HepG2 (cell line): ENCODE measurements at regions not wholly inside any gene's neighbourhood (a gene's known extent, or its start where the extent isn't known, plus 50 kb on each side); places are given as distances from the start of the nearest gene placed in this dataset.

Experiments
- ATAC-seq: fragments of 200-7000 bp; cut with Tn5 transposase; 3 replicates; pipeline ENCODE4 v1.9.1; 2020; ENCODE audit warnings: mild to moderate bottlenecking, moderate library complexity
- BruUV-seq: library from RNA; stranded (reverse); fragments of 400-500 nt; replicated peaks from 2 replicates; lab custom pipeline; 2021; lab: Mats Ljungman, UMichigan
- CTCF ChIA-PET: fragments of 300-600 bp; formaldehyde crosslinking; extraction: SDS; loops from one replicate; lab custom pipeline; 2021; ENCODE audit warnings: low total read pairs, inconsistent platforms, low intra/inter-chr PET ratio; lab: Yijun Ruan, JAX
- POLR2A ChIA-PET: fragments of 350-600 bp; sonication (Branson Sonifier 250); formaldehyde crosslinking; loops from one replicate; lab custom pipeline; 2020; ENCODE audit warnings: antibody characterized with exemption, inconsistent platforms; lab: Yijun Ruan, JAX
- DNase-seq: peaks from one replicate; pipeline ENCODE4 v3.0.0-alpha.2; 2015; ENCODE audit warnings: low spot score
- FAIRE-seq: peaks from 3 replicates; lab custom pipeline; 2011; peaks lifted over from hg19 to GRCh38; lab: Jason Lieb, UNC
- H2AFZ ChIP-seq: one replicate; pipeline ENCODE4 v1.6.1; 2011; ENCODE audit warnings: low read length, inconsistent platforms
- H3K27ac ChIP-seq: fragments of 300-600 bp; 3 replicates; pipeline ENCODE4 v1.8.0; 2011; ENCODE audit warnings: mixed run types, mild to moderate bottlenecking, mixed read lengths, low read length, inconsistent platforms; ENCODE audit not compliant: insufficient read depth; ENCODE audit errors: extremely low read length
- H3K27me3 ChIP-seq, 2 experiments: fragments of 200-600 bp in 1 of 2; 2 replicates in 1 of 2; 3 replicates in 1 of 2; pipeline versions ENCODE4 v1.6.0 to v1.8.0; 2011; ENCODE audit warnings: low read length in 2 of 2, mild to moderate bottlenecking in 2 of 2, moderate library complexity in 2 of 2, inconsistent platforms in 1 of 2; ENCODE audit not compliant: insufficient read depth in 2 of 2, control insufficient read depth in 1 of 2
- H3K36me3 ChIP-seq, 2 experiments: fragments of 200-600 bp in 1 of 2; replicated peaks in 1 of 2; 2 replicates in 1 of 2; 3 replicates in 1 of 2; pipeline versions ENCODE4 v1.5.1 to v1.8.0; 2011; ENCODE audit warnings: low read length in 2 of 2, inconsistent platforms in 1 of 2; ENCODE audit not compliant: insufficient read depth in 2 of 2, control insufficient read depth in 1 of 2
- H3K4me1 ChIP-seq: 2 replicates; pipeline ENCODE4 v1.5.1; 2012; ENCODE audit warnings: low read length, inconsistent platforms; ENCODE audit not compliant: insufficient read depth
- H3K4me2 ChIP-seq: 2 replicates; pipeline ENCODE4 v1.6.0; 2011; ENCODE audit warnings: low read depth, low read length, inconsistent platforms
- H3K4me3 ChIP-seq, 3 experiments: fragments of 200-600 bp in 1 of 3; sonication (generic), shearing (Covaris generic) in 1 of 3; replicated peaks in 1 of 3; 2 replicates each; pipeline ENCODE4 v1.5.1; 2011 to 2016; ENCODE audit warnings: low read length in 3 of 3, inconsistent platforms in 2 of 3, low read depth in 2 of 3, mild to moderate bottlenecking in 2 of 3, control low read depth in 1 of 3, mixed read lengths in 1 of 3; ENCODE audit not compliant: insufficient read depth in 1 of 3
- H3K79me2 ChIP-seq: one replicate; pipeline ENCODE4 v1.6.1; 2011; ENCODE audit warnings: low read length, inconsistent platforms; ENCODE audit not compliant: insufficient read depth
- H3K9ac ChIP-seq: 2 replicates; pipeline ENCODE4 v1.6.0; 2011; ENCODE audit warnings: mild to moderate bottlenecking, low read depth, low read length, inconsistent platforms; ENCODE audit not compliant: insufficient read depth
- H3K9me3 ChIP-seq: 2 replicates; pipeline ENCODE4 v1.5.1; 2012; ENCODE audit warnings: mild to moderate bottlenecking, low read length
- H4K20me1 ChIP-seq: 2 replicates; pipeline ENCODE4 v1.6.0; 2011; ENCODE audit warnings: inconsistent platforms, mild to moderate bottlenecking, low read length, moderate library complexity; ENCODE audit not compliant: insufficient read depth
- ASH2L ChIP-seq: fragments of 300-600, 200-600 bp; sonication (generic); IDR thresholded peaks from 2 replicates; pipeline ENCODE4 v1.7.0; 2017; ENCODE audit warnings: low read depth, mild to moderate bottlenecking, moderate library complexity, mixed read lengths, low read length; ENCODE audit not compliant: insufficient read length
- CEBPB ChIP-seq: IDR thresholded peaks from 2 replicates; pipeline ENCODE4 v1.6.1; 2011; ENCODE audit warnings: low read depth, low read length, improper control_type of control experiment, borderline replicate concordance
- MTA3 ChIP-seq: sonication (generic); formaldehyde crosslinking; IDR thresholded peaks from 2 replicates; pipeline ENCODE4 v1.4.0; 2020; ENCODE audit warnings: missing genetic modification reagents
- REL ChIP-seq: sonication (generic); formaldehyde crosslinking; conservative IDR thresholded peaks from 2 replicates; pipeline ENCODE4 v1.8.0; 2022; ENCODE audit warnings: mild to moderate bottlenecking, missing genetic modification reagents, moderate library complexity
- SSRP1 ChIP-seq: IDR thresholded peaks from 2 replicates; pipeline ENCODE4 v1.6.1; 2016; ENCODE audit warnings: control low read depth
- YY1 ChIP-seq: IDR thresholded peaks from 2 replicates; pipeline ENCODE4 v1.6.1; 2011; ENCODE audit warnings: low read length, low read depth, moderate library complexity, mild to moderate bottlenecking; ENCODE audit not compliant: insufficient read depth, insufficient replicate concordance
- ZNF441 ChIP-seq: sonication (generic); formaldehyde crosslinking; IDR thresholded peaks from 2 replicates; pipeline ENCODE4 v1.7.0; 2021; ENCODE audit warnings: missing genetic modification reagents, borderline replicate concordance
- ZNF841 ChIP-seq: sonication (generic); formaldehyde crosslinking; IDR thresholded peaks from 2 replicates; pipeline ENCODE4 v1.8.1; 2023; ENCODE audit warnings: missing genetic modification reagents, borderline replicate concordance
- WGBS: methylation state at CpG from one replicate; pipeline ENCODE4 v1.1.6; 2017; ENCODE audit warnings: low lambda C conversion rate; 5-methylcytosine and 5-hydroxymethylcytosine counted together
- in situ Hi-C: cut with HindIII; loops from 2 replicates; pipeline ENCODE4 v1.10.0; 2017; ENCODE audit warnings: low pct_unique_long_range_greater_than_20kb; ENCODE audit not compliant: extremely low pct_ligation_motif_present
- intact Hi-C: fragments of 100-400 bp; cut with micrococcal nuclease; formaldehyde crosslinking; loops from one replicate; pipeline ENCODE4 v1.10.0; 2022; ENCODE audit not compliant: unreplicated experiment
- TF ChIP-seq, protein P1 (sequence below): sonication (generic); formaldehyde crosslinking; IDR thresholded peaks from 2 replicates; pipeline ENCODE4 v1.4.0; 2020; ENCODE audit warnings: missing genetic modification reagents, borderline replicate concordance
- TF ChIP-seq, protein P2 (sequence below): sonication (generic); formaldehyde crosslinking; IDR thresholded peaks from 2 replicates; pipeline ENCODE4 v1.5.1; 2020; ENCODE audit warnings: mild to moderate bottlenecking, missing genetic modification reagents, moderate library complexity
- TF ChIP-seq, protein P3 (sequence below): sonication (generic); formaldehyde crosslinking; IDR thresholded peaks from 2 replicates; pipeline ENCODE4 v1.5.1; 2020; ENCODE audit warnings: missing genetic modification reagents, mild to moderate bottlenecking, borderline replicate concordance

DNA sequence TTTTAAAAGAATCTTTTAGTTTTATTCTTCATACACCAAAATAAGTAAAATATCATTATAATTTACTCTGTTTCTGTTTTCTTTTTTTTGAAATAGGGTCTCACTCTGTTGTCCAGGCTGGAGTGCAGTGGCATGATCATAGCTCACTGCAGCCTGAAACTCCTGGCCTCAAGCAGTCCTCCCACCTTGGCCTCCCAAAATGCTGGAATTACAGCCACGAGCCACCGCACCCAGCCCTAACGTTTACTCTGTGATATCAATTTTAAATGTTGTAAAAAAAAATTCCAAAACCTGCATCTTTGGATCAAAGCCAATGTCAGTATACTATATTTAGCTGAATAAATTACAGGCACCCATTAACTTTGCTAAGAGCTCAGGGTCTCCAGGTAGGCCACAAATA, 437.1 kb upstream of the USP15 start (continued):
- TF ChIP-seq, protein P1, sequence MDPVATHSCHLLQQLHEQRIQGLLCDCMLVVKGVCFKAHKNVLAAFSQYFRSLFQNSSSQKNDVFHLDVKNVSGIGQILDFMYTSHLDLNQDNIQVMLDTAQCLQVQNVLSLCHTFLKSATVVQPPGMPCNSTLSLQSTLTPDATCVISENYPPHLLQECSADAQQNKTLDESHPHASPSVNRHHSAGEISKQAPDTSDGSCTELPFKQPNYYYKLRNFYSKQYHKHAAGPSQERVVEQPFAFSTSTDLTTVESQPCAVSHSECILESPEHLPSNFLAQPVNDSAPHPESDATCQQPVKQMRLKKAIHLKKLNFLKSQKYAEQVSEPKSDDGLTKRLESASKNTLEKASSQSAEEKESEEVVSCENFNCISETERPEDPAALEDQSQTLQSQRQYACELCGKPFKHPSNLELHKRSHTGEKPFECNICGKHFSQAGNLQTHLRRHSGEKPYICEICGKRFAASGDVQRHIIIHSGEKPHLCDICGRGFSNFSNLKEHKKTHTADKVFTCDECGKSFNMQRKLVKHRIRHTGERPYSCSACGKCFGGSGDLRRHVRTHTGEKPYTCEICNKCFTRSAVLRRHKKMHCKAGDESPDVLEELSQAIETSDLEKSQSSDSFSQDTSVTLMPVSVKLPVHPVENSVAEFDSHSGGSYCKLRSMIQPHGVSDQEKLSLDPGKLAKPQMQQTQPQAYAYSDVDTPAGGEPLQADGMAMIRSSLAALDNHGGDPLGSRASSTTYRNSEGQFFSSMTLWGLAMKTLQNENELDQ (CRISPR knock-in tag), result no peak
- TF ChIP-seq, protein P2, sequence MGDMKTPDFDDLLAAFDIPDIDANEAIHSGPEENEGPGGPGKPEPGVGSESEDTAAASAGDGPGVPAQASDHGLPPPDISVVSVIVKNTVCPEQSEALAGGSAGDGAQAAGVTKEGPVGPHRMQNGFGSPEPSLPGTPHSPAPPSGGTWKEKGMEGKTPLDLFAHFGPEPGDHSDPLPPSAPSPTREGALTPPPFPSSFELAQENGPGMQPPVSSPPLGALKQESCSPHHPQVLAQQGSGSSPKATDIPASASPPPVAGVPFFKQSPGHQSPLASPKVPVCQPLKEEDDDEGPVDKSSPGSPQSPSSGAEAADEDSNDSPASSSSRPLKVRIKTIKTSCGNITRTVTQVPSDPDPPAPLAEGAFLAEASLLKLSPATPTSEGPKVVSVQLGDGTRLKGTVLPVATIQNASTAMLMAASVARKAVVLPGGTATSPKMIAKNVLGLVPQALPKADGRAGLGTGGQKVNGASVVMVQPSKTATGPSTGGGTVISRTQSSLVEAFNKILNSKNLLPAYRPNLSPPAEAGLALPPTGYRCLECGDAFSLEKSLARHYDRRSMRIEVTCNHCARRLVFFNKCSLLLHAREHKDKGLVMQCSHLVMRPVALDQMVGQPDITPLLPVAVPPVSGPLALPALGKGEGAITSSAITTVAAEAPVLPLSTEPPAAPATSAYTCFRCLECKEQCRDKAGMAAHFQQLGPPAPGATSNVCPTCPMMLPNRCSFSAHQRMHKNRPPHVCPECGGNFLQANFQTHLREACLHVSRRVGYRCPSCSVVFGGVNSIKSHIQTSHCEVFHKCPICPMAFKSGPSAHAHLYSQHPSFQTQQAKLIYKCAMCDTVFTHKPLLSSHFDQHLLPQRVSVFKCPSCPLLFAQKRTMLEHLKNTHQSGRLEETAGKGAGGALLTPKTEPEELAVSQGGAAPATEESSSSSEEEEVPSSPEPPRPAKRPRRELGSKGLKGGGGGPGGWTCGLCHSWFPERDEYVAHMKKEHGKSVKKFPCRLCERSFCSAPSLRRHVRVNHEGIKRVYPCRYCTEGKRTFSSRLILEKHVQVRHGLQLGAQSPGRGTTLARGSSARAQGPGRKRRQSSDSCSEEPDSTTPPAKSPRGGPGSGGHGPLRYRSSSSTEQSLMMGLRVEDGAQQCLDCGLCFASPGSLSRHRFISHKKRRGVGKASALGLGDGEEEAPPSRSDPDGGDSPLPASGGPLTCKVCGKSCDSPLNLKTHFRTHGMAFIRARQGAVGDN (CRISPR knock-in tag), result no peak

DNA sequence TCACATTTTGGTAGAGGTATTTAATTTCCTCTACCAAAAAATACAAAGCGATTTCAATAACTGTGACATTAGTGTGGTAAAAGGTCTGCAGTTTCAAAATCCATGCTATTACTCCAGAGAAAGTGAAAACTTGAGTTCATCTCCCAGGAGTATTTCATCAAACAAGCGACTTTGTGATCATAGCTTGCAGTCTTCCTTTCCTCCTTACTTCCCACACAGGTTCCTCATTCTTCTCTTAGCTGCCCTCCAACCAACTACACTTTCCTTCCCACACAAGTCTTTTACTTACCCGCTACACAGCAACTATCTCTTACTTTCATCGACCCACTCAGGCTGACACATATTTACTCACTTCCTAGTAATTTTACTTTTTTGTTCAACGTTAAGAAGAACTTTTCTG, 413.4 kb upstream of the USP15 start:
- no peaks in the 10 kb centered on the region for H4K20me1 ChIP-seq
- no TSS peak for BruUV-seq
- no peaks in the 10 kb centered on the region for H3K9me3 ChIP-seq
- no peak overlapping the region for H3K4me3 ChIP-seq
- FAIRE-seq, result no peak
- WGBS, result 1% methylated on average over 5 of the region's 5 CpGs
- CTCF ChIA-PET, result no interaction called here
- no peak for TF ChIP-seq ZNF441 (CRISPR knock-in tag)
- TF ChIP-seq ZNF841 (CRISPR knock-in tag), result no peak
- TF ChIP-seq ASH2L, result no peak
- TF ChIP-seq, protein P3, sequence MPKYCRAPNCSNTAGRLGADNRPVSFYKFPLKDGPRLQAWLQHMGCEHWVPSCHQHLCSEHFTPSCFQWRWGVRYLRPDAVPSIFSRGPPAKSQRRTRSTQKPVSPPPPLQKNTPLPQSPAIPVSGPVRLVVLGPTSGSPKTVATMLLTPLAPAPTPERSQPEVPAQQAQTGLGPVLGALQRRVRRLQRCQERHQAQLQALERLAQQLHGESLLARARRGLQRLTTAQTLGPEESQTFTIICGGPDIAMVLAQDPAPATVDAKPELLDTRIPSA (CRISPR knock-in tag), result no peak
- TF ChIP-seq SSRP1 (CRISPR knock-in tag), result no peak
- TF ChIP-seq CEBPB, result no peak
- TF ChIP-seq REL, result no peak
- no peak for TF ChIP-seq MTA3 (CRISPR knock-in tag)
- no peak for TF ChIP-seq YY1
- TF ChIP-seq, all 625 proteins: peak for 0
- ATAC-seq (no peak), DNase-seq (no peak)
- no peak overlapping the region for H3K4me2 ChIP-seq
- POLR2A ChIA-PET, result no interaction called here
- intact Hi-C loops (no loop called here), in situ Hi-C loops (no loop called here)
- H2AFZ ChIP-seq, result no peak overlapping the region
- H3K4me1 ChIP-seq, result no peaks in the 10 kb centered on the region
- no peaks in the 10 kb centered on the region for H3K36me3 ChIP-seq
- no peaks in the 10 kb centered on the region for H3K79me2 ChIP-seq
- H3K27me3 ChIP-seq, result no peaks in the 10 kb centered on the region
- H3K27ac ChIP-seq, result no peak overlapping the region
- H3K9ac ChIP-seq, result no peak overlapping the region
